WTC11 (cell line): ENCODE measurements at regions not wholly inside any gene's neighbourhood (a gene's known extent, or its start where the extent isn't known, plus 50 kb on each side); places are given as distances from the start of the nearest gene placed in this dataset.

Source experiments
- ATAC-seq: fragments of 200-7000 bp; cut with Tn5 transposase; 2 replicates; pipeline ENCODE4 v1.10.0; 2021; ENCODE audit warnings: mild to moderate bottlenecking, moderate library complexity
- CTCF ChIA-PET: fragments of 300-600 bp; sonication (Branson Sonifier 250); formaldehyde crosslinking; loops from one replicate; lab custom pipeline; 2021; ENCODE audit warnings: antibody characterized with exemption; lab: Charles Lee
- POLR2A ChIA-PET: fragments of 350-600 bp; sonication (Branson Sonifier 250); formaldehyde crosslinking; loops from one replicate; lab custom pipeline; 2021; ENCODE audit warnings: antibody characterized with exemption; lab: Charles Lee
- DNase-seq: peaks from one replicate; pipeline ENCODE4 v3.0.0; 2021; ENCODE audit warnings: low spot score
- H3K27ac Mint-ChIP-seq: 2 replicates; pipeline ENCODE4 v1.8.0; 2021; ENCODE audit warnings: mixed read lengths
- H3K27me3 Mint-ChIP-seq: 2 replicates; pipeline ENCODE4 v1.8.0; 2021; ENCODE audit warnings: low read depth, mild to moderate bottlenecking, moderate library complexity, mixed read lengths
- H3K36me3 Mint-ChIP-seq: 2 replicates; pipeline ENCODE4 v1.8.0; 2021; ENCODE audit warnings: mixed read lengths
- H3K4me1 Mint-ChIP-seq: 2 replicates; pipeline ENCODE4 v1.8.0; 2022; ENCODE audit warnings: mixed read lengths
- H3K4me3 Mint-ChIP-seq: 2 replicates; pipeline ENCODE4 v1.8.0; 2021; ENCODE audit warnings: mild to moderate bottlenecking, moderate library complexity, mixed read lengths
- H3K9me3 Mint-ChIP-seq: 2 replicates; pipeline ENCODE4 v1.8.0; 2021; ENCODE audit warnings: mixed read lengths
- ATF1 ChIP-seq: sonication (generic); formaldehyde crosslinking; IDR thresholded peaks from 2 replicates; pipeline ENCODE4 v1.8.1; 2023; ENCODE audit warnings: mild to moderate bottlenecking, moderate library complexity, missing genetic modification reagents
- ATF3 ChIP-seq: sonication (generic); formaldehyde crosslinking; conservative IDR thresholded peaks from 2 replicates; pipeline ENCODE4 v1.8.1; 2022; ENCODE audit warnings: mild to moderate bottlenecking, missing genetic modification reagents
- CREM ChIP-seq: sonication (generic); formaldehyde crosslinking; IDR thresholded peaks from 2 replicates; pipeline ENCODE4 v1.8.1; 2022; ENCODE audit warnings: mild to moderate bottlenecking, missing genetic modification reagents, moderate library complexity
- EMX1 ChIP-seq: fragments of 250-450 bp; sonication (Bioruptor Pico); IDR thresholded peaks from 2 replicates; pipeline ENCODE4 v1.8.0; 2021; ENCODE audit warnings: mild to moderate bottlenecking
- ERG ChIP-seq: fragments of 250-450 bp; sonication (Bioruptor Pico); IDR thresholded peaks from 2 replicates; pipeline ENCODE4 v1.8.0; 2021; ENCODE audit warnings: mild to moderate bottlenecking
- ESRRA ChIP-seq: sonication (generic); formaldehyde crosslinking; IDR thresholded peaks from 2 replicates; pipeline ENCODE4 v1.8.1; 2022; ENCODE audit warnings: mild to moderate bottlenecking, missing genetic modification reagents, borderline replicate concordance
- GABPB1 ChIP-seq: sonication (generic); formaldehyde crosslinking; IDR thresholded peaks from 2 replicates; pipeline ENCODE4 v1.8.1; 2023; ENCODE audit warnings: mild to moderate bottlenecking, missing genetic modification reagents
- GTF2I ChIP-seq: fragments of 250-450 bp; sonication (Bioruptor Pico); conservative IDR thresholded peaks from 2 replicates; pipeline ENCODE4 v1.4.0; 2021; ENCODE audit warnings: mild to moderate bottlenecking
- OVOL2 ChIP-seq: fragments of 250-450 bp; sonication (Bioruptor Pico); IDR thresholded peaks from 2 replicates; pipeline ENCODE4 v1.9.0; 2021; ENCODE audit warnings: mild to moderate bottlenecking, borderline replicate concordance
- TEAD4 ChIP-seq: sonication (generic); formaldehyde crosslinking; IDR thresholded peaks from 2 replicates; pipeline ENCODE4 v1.8.0; 2022; ENCODE audit warnings: mild to moderate bottlenecking, missing genetic modification reagents
- ZBTB43 ChIP-seq: sonication (generic); formaldehyde crosslinking; IDR thresholded peaks from 2 replicates; pipeline ENCODE4 v1.8.1; 2023; ENCODE audit warnings: mild to moderate bottlenecking, missing genetic modification reagents
- ZMAT4 ChIP-seq: fragments of 250-450 bp; sonication (Bioruptor Pico); IDR thresholded peaks from 2 replicates; pipeline ENCODE4 v1.9.0; 2021; ENCODE audit warnings: mild to moderate bottlenecking
- ZNF138 ChIP-seq: sonication (generic); formaldehyde crosslinking; conservative IDR thresholded peaks from 2 replicates; pipeline ENCODE4 v1.8.1; 2022; ENCODE audit warnings: mild to moderate bottlenecking, moderate library complexity, missing genetic modification reagents
- ZNF232 ChIP-seq: sonication (generic); formaldehyde crosslinking; IDR thresholded peaks from 2 replicates; pipeline ENCODE4 v1.8.0; 2022; ENCODE audit warnings: mild to moderate bottlenecking, missing genetic modification reagents
- ZNF281 ChIP-seq: sonication (generic); formaldehyde crosslinking; IDR thresholded peaks from 2 replicates; pipeline ENCODE4 v1.8.0; 2023; ENCODE audit warnings: mild to moderate bottlenecking, missing genetic modification reagents
- ZNF512 ChIP-seq: sonication (generic); formaldehyde crosslinking; IDR thresholded peaks from 2 replicates; pipeline ENCODE4 v1.8.1; 2022; ENCODE audit warnings: missing genetic modification reagents, borderline replicate concordance
- TF ChIP-seq, protein P1 (sequence below): sonication (generic); formaldehyde crosslinking; IDR thresholded peaks from 2 replicates; pipeline ENCODE4 v1.8.1; 2023; ENCODE audit warnings: mild to moderate bottlenecking, missing genetic modification reagents, moderate library complexity
- TF ChIP-seq, protein P2 (sequence below): sonication (generic); formaldehyde crosslinking; IDR thresholded peaks from 2 replicates; pipeline ENCODE4 v1.8.0; 2022; ENCODE audit warnings: mild to moderate bottlenecking, missing genetic modification reagents
- TF ChIP-seq, protein P3 (sequence below): sonication (generic); formaldehyde crosslinking; IDR thresholded peaks from 2 replicates; pipeline ENCODE4 v1.8.1; 2022; ENCODE audit warnings: mild to moderate bottlenecking, moderate library complexity, missing genetic modification reagents
- TF ChIP-seq, protein P4 (sequence below): fragments of 250-450 bp; sonication (Bioruptor Pico); IDR thresholded peaks from 2 replicates; pipeline ENCODE4 v1.9.0; 2021; ENCODE audit warnings: mild to moderate bottlenecking, borderline replicate concordance

GRCh38 chrX:39675162-39675553 lies 422.6 kb downstream of the BCOR start (continued):
- TF ChIP-seq, protein P1, sequence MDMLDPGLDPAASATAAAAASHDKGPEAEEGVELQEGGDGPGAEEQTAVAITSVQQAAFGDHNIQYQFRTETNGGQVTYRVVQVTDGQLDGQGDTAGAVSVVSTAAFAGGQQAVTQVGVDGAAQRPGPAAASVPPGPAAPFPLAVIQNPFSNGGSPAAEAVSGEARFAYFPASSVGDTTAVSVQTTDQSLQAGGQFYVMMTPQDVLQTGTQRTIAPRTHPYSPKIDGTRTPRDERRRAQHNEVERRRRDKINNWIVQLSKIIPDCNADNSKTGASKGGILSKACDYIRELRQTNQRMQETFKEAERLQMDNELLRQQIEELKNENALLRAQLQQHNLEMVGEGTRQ (CRISPR knock-in tag): no peak
- no peak for TF ChIP-seq OVOL2 (CRISPR knock-in tag)
- TF ChIP-seq, protein P2, sequence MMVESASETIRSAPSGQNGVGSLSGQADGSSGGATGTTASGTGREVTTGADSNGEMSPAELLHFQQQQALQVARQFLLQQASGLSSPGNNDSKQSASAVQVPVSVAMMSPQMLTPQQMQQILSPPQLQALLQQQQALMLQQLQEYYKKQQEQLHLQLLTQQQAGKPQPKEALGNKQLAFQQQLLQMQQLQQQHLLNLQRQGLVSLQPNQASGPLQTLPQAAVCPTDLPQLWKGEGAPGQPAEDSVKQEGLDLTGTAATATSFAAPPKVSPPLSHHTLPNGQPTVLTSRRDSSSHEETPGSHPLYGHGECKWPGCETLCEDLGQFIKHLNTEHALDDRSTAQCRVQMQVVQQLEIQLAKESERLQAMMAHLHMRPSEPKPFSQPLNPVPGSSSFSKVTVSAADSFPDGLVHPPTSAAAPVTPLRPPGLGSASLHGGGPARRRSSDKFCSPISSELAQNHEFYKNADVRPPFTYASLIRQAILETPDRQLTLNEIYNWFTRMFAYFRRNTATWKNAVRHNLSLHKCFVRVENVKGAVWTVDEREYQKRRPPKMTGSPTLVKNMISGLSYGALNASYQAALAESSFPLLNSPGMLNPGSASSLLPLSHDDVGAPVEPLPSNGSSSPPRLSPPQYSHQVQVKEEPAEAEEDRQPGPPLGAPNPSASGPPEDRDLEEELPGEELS (CRISPR knock-in tag): no peak

DNA sequence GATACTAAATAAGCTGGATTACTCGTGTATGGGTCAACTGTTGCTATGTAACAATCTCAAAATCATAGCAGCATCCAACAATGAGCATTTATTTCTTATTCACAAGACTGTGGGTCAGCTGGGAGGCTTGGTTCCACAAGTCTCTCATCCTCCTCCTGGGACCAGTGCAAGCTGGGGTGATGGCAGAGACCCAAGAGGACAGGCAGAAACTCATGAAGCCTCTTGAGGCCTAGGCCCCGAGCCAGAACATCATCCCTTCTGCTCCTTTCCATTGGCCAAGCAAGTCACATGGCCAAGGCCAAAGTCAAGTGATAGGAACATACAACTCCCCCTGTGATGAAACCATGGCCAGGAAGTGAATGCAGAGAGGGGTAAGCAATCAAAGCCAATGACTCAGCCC lies 422.1 kb downstream of the BCOR start:
- Mint-ChIP-seq H3K27ac (no peak overlapping the region), H3K4me3 (no peak overlapping the region), H3K9me3 (peaks cover 6% of the 10 kb centered on the region; the same call in 1 of the 2 replicates), H3K27me3 (no peaks in the 10 kb centered on the region), H3K36me3 (peaks cover 3% of the 10 kb centered on the region; the same call in 1 of the 2 replicates), H3K4me1 (peaks cover 8% of the 10 kb centered on the region)
- DNase-seq (no peak), ATAC-seq (no peak)
- POLR2A ChIA-PET: no interaction called here
- CTCF ChIA-PET: no interaction called here
- TF ChIP-seq, protein P3, sequence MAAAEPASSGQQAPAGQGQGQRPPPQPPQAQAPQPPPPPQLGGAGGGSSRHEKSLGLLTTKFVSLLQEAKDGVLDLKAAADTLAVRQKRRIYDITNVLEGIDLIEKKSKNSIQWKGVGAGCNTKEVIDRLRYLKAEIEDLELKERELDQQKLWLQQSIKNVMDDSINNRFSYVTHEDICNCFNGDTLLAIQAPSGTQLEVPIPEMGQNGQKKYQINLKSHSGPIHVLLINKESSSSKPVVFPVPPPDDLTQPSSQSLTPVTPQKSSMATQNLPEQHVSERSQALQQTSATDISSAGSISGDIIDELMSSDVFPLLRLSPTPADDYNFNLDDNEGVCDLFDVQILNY: no peak
- TF ChIP-seq ZNF512 (CRISPR knock-in tag): no peak
- no peak for TF ChIP-seq GABPB1 (CRISPR knock-in tag)
- no peak for TF ChIP-seq GTF2I (CRISPR knock-in tag)
- TF ChIP-seq, protein P4, sequence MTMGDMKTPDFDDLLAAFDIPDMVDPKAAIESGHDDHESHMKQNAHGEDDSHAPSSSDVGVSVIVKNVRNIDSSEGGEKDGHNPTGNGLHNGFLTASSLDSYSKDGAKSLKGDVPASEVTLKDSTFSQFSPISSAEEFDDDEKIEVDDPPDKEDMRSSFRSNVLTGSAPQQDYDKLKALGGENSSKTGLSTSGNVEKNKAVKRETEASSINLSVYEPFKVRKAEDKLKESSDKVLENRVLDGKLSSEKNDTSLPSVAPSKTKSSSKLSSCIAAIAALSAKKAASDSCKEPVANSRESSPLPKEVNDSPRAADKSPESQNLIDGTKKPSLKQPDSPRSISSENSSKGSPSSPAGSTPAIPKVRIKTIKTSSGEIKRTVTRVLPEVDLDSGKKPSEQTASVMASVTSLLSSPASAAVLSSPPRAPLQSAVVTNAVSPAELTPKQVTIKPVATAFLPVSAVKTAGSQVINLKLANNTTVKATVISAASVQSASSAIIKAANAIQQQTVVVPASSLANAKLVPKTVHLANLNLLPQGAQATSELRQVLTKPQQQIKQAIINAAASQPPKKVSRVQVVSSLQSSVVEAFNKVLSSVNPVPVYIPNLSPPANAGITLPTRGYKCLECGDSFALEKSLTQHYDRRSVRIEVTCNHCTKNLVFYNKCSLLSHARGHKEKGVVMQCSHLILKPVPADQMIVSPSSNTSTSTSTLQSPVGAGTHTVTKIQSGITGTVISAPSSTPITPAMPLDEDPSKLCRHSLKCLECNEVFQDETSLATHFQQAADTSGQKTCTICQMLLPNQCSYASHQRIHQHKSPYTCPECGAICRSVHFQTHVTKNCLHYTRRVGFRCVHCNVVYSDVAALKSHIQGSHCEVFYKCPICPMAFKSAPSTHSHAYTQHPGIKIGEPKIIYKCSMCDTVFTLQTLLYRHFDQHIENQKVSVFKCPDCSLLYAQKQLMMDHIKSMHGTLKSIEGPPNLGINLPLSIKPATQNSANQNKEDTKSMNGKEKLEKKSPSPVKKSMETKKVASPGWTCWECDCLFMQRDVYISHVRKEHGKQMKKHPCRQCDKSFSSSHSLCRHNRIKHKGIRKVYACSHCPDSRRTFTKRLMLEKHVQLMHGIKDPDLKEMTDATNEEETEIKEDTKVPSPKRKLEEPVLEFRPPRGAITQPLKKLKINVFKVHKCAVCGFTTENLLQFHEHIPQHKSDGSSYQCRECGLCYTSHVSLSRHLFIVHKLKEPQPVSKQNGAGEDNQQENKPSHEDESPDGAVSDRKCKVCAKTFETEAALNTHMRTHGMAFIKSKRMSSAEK (CRISPR knock-in tag): no peak
- TF ChIP-seq ZNF232 (CRISPR knock-in tag): no peak
- no peak for TF ChIP-seq ESRRA (CRISPR knock-in tag)
- TF ChIP-seq ZMAT4 (CRISPR knock-in tag): no peak
- no peak for TF ChIP-seq CREM (CRISPR knock-in tag)
- TF ChIP-seq ATF3 (CRISPR knock-in tag): no peak
- TF ChIP-seq ZNF138 (CRISPR knock-in tag): no peak
- TF ChIP-seq ZBTB43: no peak
- no peak for TF ChIP-seq ATF1
- no peak for TF ChIP-seq ERG
- no peak for TF ChIP-seq TEAD4 (CRISPR knock-in tag)
- TF ChIP-seq EMX1: no peak
- TF ChIP-seq ZNF281: no peak
